PC-9 (cell line): ENCODE measurements at regions not wholly inside any gene's neighbourhood (a gene's known extent, or its start where the extent isn't known, plus 50 kb on each side); places are given as distances from the start of the nearest gene placed in this dataset.

Experiments used
- BruUV-seq: library from RNA; stranded (reverse); fragments of 400-500 nt; replicated peaks from 2 replicates; lab custom pipeline; 2021; lab: Mats Ljungman, UMichigan
- CTCF ChIA-PET: fragments of 300-600 bp; sonication (Branson Sonifier 250); formaldehyde crosslinking; loops from one replicate; lab custom pipeline; 2022; ENCODE audit warnings: antibody characterized with exemption; lab: Charles Lee
- POLR2A ChIA-PET: fragments of 300-600 bp; sonication (Branson Sonifier 250); formaldehyde crosslinking; loops from one replicate; lab custom pipeline; 2022; ENCODE audit warnings: antibody characterized with exemption; ENCODE audit not compliant: unreplicated experiment; lab: Charles Lee
- DNase-seq, 2 experiments: peaks; one replicate each; pipeline versions ENCODE4 v3.0.0 to v3.0.0-alpha.2; 2015 to 2022; ENCODE audit warnings: mixed read lengths in 1 of 2
- H2AFZ ChIP-seq: fragments of 200-600 bp; sonication (generic); 2 replicates; pipeline ENCODE4 v1.8.1; 2017; ENCODE audit warnings: antibody characterized with exemption
- H3F3A ChIP-seq: fragments of 200-600 bp; sonication (generic); 2 replicates; pipeline ENCODE4 v1.8.1; 2017; ENCODE audit warnings: antibody characterized with exemption, mild to moderate bottlenecking, low read depth; ENCODE audit not compliant: insufficient read depth
- H3K27ac ChIP-seq: fragments of 200-600 bp; sonication (generic); 2 replicates; pipeline ENCODE4 v1.6.1; 2016; ENCODE audit warnings: mixed run types
- H3K27me3 ChIP-seq: fragments of 200-600 bp; sonication (generic); 2 replicates; pipeline ENCODE4 v1.6.1; 2016; ENCODE audit warnings: low read depth, mixed run types; ENCODE audit not compliant: insufficient read depth
- H3K36me3 ChIP-seq: fragments of 200-600 bp; sonication (generic); 2 replicates; pipeline ENCODE4 v1.6.1; 2016; ENCODE audit warnings: low read depth, mixed run types
- H3K4me1 ChIP-seq: fragments of 200-600 bp; sonication (generic); replicated peaks from 2 replicates; pipeline ENCODE4 v1.6.1; 2016; ENCODE audit warnings: mixed run types; ENCODE audit not compliant: insufficient read depth
- H3K4me2 ChIP-seq: fragments of 200-600 bp; sonication (generic); 2 replicates; pipeline ENCODE4 v1.6.1; 2017; ENCODE audit warnings: mixed run types
- H3K4me3 ChIP-seq: fragments of 200-600 bp; sonication (generic); 2 replicates; pipeline ENCODE4 v1.6.1; 2016; ENCODE audit warnings: mixed run types
- H3K79me2 ChIP-seq: fragments of 200-600 bp; sonication (generic); 2 replicates; pipeline ENCODE4 v1.6.1; 2017; ENCODE audit warnings: low read depth, mixed run types
- H3K9me2 ChIP-seq: fragments of 200-600 bp; sonication (generic); 2 replicates; pipeline ENCODE4 v1.8.1; 2017; ENCODE audit warnings: mild to moderate bottlenecking; ENCODE audit not compliant: insufficient read depth
- H3K9me3 ChIP-seq: fragments of 200-600 bp; sonication (generic); 2 replicates; pipeline ENCODE4 v1.8.1; 2016; ENCODE audit warnings: low read depth; ENCODE audit not compliant: insufficient read depth
- H4K20me1 ChIP-seq: fragments of 200-600 bp; sonication (generic); 2 replicates; pipeline ENCODE4 v1.8.1; 2017; ENCODE audit not compliant: insufficient read depth
- CTCF ChIP-seq: fragments of 200-600 bp; sonication (generic); conservative IDR thresholded peaks from 2 replicates; pipeline ENCODE4 v1.6.1; 2017; ENCODE audit warnings: mixed run types, antibody characterized with exemption, mild to moderate bottlenecking, moderate library complexity
- EZH2 ChIP-seq: fragments of 200-600 bp; sonication (generic); IDR thresholded peaks from 2 replicates; pipeline ENCODE4 v1.8.0; 2017; ENCODE audit warnings: antibody characterized with exemption, low read depth
- intact Hi-C: fragments of 100-400 bp; cut with micrococcal nuclease; formaldehyde crosslinking; loops from one replicate; pipeline ENCODE4 v1.10.0; 2022; ENCODE audit not compliant: unreplicated experiment

GRCh38 chr22:34934261-34934660, 131.7 kb upstream of the ISX start:
- no peaks in the 10 kb centered on the region for H3K9me3 ChIP-seq
- H3K27me3 ChIP-seq = peaks cover 41% of the 10 kb centered on the region
- intact Hi-C loops = no loop called here
- POLR2A ChIA-PET = no interaction called here
- no peak for TF ChIP-seq EZH2
- BruUV-seq = no TSS peak
- H3K79me2 ChIP-seq = no peaks in the 10 kb centered on the region
- H2AFZ ChIP-seq = no peak overlapping the region
- no peaks in the 10 kb centered on the region for H3K36me3 ChIP-seq
- H3K4me1 ChIP-seq = no peaks in the 10 kb centered on the region
- H3K4me2 ChIP-seq = no peak overlapping the region
- no peak overlapping the region for H3K4me3 ChIP-seq
- H3F3A ChIP-seq = no peaks in the 10 kb centered on the region
- peaks cover 5% of the 10 kb centered on the region; the same call in 1 of the 2 replicates for H3K9me2 ChIP-seq
- no peaks in the 10 kb centered on the region for H4K20me1 ChIP-seq
- no peak for DNase-seq
- CTCF ChIA-PET = no interaction called here
- no peak overlapping the region for H3K27ac ChIP-seq

GRCh38 chr22:34943830-34944229, 122.1 kb upstream of the ISX start:
- no peaks in the 10 kb centered on the region for H4K20me1 ChIP-seq
- H3K4me1 ChIP-seq = no peaks in the 10 kb centered on the region
- no peak for DNase-seq
- no peak overlapping the region for H2AFZ ChIP-seq
- no peak overlapping the region for H3K4me3 ChIP-seq
- no peaks in the 10 kb centered on the region for H3K9me3 ChIP-seq
- POLR2A ChIA-PET = no interaction called here
- CTCF ChIA-PET = no interaction called here
- no peaks in the 10 kb centered on the region for H3F3A ChIP-seq
- no peaks in the 10 kb centered on the region for H3K9me2 ChIP-seq
- peaks cover 16% of the 10 kb centered on the region for H3K27me3 ChIP-seq
- H3K4me2 ChIP-seq = no peak overlapping the region
- intact Hi-C loops = no loop called here
- H3K27ac ChIP-seq = no peak overlapping the region
- no TSS peak for BruUV-seq
- no peaks in the 10 kb centered on the region for H3K36me3 ChIP-seq
- H3K79me2 ChIP-seq = no peaks in the 10 kb centered on the region
- TF ChIP-seq EZH2 = no peak

- ChIA-PET CTCF (no interaction called here), POLR2A (no interaction called here)
- H3F3A ChIP-seq = no peaks in the 10 kb centered on the region
- H3K79me2 ChIP-seq = no peaks in the 10 kb centered on the region
- H3K36me3 ChIP-seq = no peaks in the 10 kb centered on the region
- no peak overlapping the region for H3K4me3 ChIP-seq
- peaks cover 30% of the 10 kb centered on the region for H3K27me3 ChIP-seq
- H3K27ac ChIP-seq = no peak overlapping the region
- H3K9me3 ChIP-seq = no peaks in the 10 kb centered on the region
- H2AFZ ChIP-seq = no peak overlapping the region
- H3K9me2 ChIP-seq = no peaks in the 10 kb centered on the region
- DNase-seq = no peak
- intact Hi-C loops = no loop called here
- no peak overlapping the region for H3K4me2 ChIP-seq
- no peaks in the 10 kb centered on the region for H3K4me1 ChIP-seq
- no TSS peak for BruUV-seq
- TF ChIP-seq EZH2 (no peak), CTCF (no peak)
- no peaks in the 10 kb centered on the region for H4K20me1 ChIP-seq
Measured at GRCh38 chr22:34946339-34946985, 119.5 kb upstream of the ISX start.

GRCh38 chr22:34950489-34950888, 115.5 kb upstream of the ISX start:
- no peaks in the 10 kb centered on the region for H3K9me3 ChIP-seq
- TF ChIP-seq EZH2 (no peak), CTCF (no peak)
- peaks cover 30% of the 10 kb centered on the region; the same call in 1 of the 2 replicates for H3K27me3 ChIP-seq
- CTCF ChIA-PET = no interaction called here
- no peak overlapping the region for H2AFZ ChIP-seq
- no peak overlapping the region for H3K4me2 ChIP-seq
- no peak for DNase-seq
- intact Hi-C loops = no loop called here
- no peak overlapping the region for H3K4me3 ChIP-seq
- no peaks in the 10 kb centered on the region for H3K4me1 ChIP-seq
- no peaks in the 10 kb centered on the region for H3K36me3 ChIP-seq
- no peaks in the 10 kb centered on the region for H4K20me1 ChIP-seq
- H3K9me2 ChIP-seq = no peaks in the 10 kb centered on the region
- H3F3A ChIP-seq = no peaks in the 10 kb centered on the region
- POLR2A ChIA-PET = no interaction called here
- no peak overlapping the region for H3K27ac ChIP-seq
- BruUV-seq = no TSS peak
- H3K79me2 ChIP-seq = no peaks in the 10 kb centered on the region
